ENCODE measurements at regions not wholly inside any gene's neighbourhood (a gene's known extent, or its start where the extent isn't known, plus 50 kb on each side); places are given as distances from the start of the nearest gene placed in this dataset.

- no peak for DNase-seq (ENCODE audit: low read depth in 3 of 3, low spot score in 1 of 3)
Observed at GRCh38 chr3:95595416-95596075, 1218.8 kb upstream of the EPHA6 start.

GRCh38 chr3:95607926-95608325, 1206.5 kb upstream of the EPHA6 start:
- DNase-seq (ENCODE audit: low read depth in 3 of 3, low spot score in 1 of 3) = no peak

- no peak for DNase-seq (ENCODE audit: low read depth in 3 of 3, low spot score in 1 of 3)
Observed at GRCh38 chr3:95609411-95609810, 1205.0 kb upstream of the EPHA6 start.

- DNase-seq (ENCODE audit: low read depth in 3 of 3, low spot score in 1 of 3) = no peak
Observed at GRCh38 chr3:95612611-95613010, 1201.8 kb upstream of the EPHA6 start.

GRCh38 chr3:95613993-95614392, 1200.4 kb upstream of the EPHA6 start:
- no peak for DNase-seq (ENCODE audit: low read depth in 3 of 3, low spot score in 1 of 3)

GRCh38 chr3:95615592-95616310, 1198.6 kb upstream of the EPHA6 start:
- no peak for DNase-seq (ENCODE audit: low read depth in 3 of 3, low spot score in 1 of 3)

- no peak for DNase-seq (ENCODE audit: low read depth in 3 of 3, low spot score in 1 of 3)
Observed at GRCh38 chr3:95626107-95626506, 1188.3 kb upstream of the EPHA6 start.

GRCh38 chr3:95627293-95627692, 1187.1 kb upstream of the EPHA6 start:
- DNase-seq (ENCODE audit: low read depth in 3 of 3, low spot score in 1 of 3) = no peak

- no peak for DNase-seq (ENCODE audit: low read depth in 3 of 3, low spot score in 1 of 3)
Observed at GRCh38 chr3:95627697-95628096, 1186.7 kb upstream of the EPHA6 start.

- no peak for DNase-seq (ENCODE audit: low read depth in 3 of 3, low spot score in 1 of 3)
Observed at GRCh38 chr3:95629802-95630201, 1184.6 kb upstream of the EPHA6 start.

GRCh38 chr3:95645291-95645690, 1169.1 kb upstream of the EPHA6 start:
- no peak for DNase-seq (ENCODE audit: low read depth in 3 of 3, low spot score in 1 of 3)

GRCh38 chr3:95654570-95655362, 1159.6 kb upstream of the EPHA6 start:
- no peak for DNase-seq (ENCODE audit: low read depth in 3 of 3, low spot score in 1 of 3)

GRCh38 chr3:95655363-95655986, 1158.9 kb upstream of the EPHA6 start:
- no peak for DNase-seq (ENCODE audit: low read depth in 3 of 3, low spot score in 1 of 3)

- DNase-seq (ENCODE audit: low read depth in 3 of 3, low spot score in 1 of 3) = no peak
Observed at GRCh38 chr3:95670765-95671164, 1143.6 kb upstream of the EPHA6 start.

GRCh38 chr3:95673215-95673614, 1141.2 kb upstream of the EPHA6 start:
- DNase-seq (ENCODE audit: low read depth in 3 of 3, low spot score in 1 of 3) = no peak

GRCh38 chr3:95705786-95706418, 1108.5 kb upstream of the EPHA6 start:
- peak in 1 of 3 donors; percentile 1 for DNase-seq (ENCODE audit: low read depth in 3 of 3, low spot score in 1 of 3)

- DNase-seq (ENCODE audit: low read depth in 3 of 3, low spot score in 1 of 3) = no peak
Observed at GRCh38 chr3:95707268-95707667, 1107.1 kb upstream of the EPHA6 start.

GRCh38 chr3:95710684-95711083, 1103.7 kb upstream of the EPHA6 start:
- DNase-seq (ENCODE audit: low read depth in 3 of 3, low spot score in 1 of 3) = no peak

GRCh38 chr3:95711789-95712188, 1102.6 kb upstream of the EPHA6 start:
- no peak for DNase-seq (ENCODE audit: low read depth in 3 of 3, low spot score in 1 of 3)

GRCh38 chr3:95715128-95715527, 1099.3 kb upstream of the EPHA6 start:
- no peak for DNase-seq (ENCODE audit: low read depth in 3 of 3, low spot score in 1 of 3)

GRCh38 chr3:95717048-95717447, 1097.3 kb upstream of the EPHA6 start:
- DNase-seq (ENCODE audit: low read depth in 3 of 3, low spot score in 1 of 3) = no peak
